Neuronal stem cell (in vitro differentiated cells): ENCODE measurements at regions not wholly inside any gene's neighbourhood (a gene's known extent, or its start where the extent isn't known, plus 50 kb on each side); places are given as distances from the start of the nearest gene placed in this dataset.

Experiments used
- DNase-seq: peaks from one replicate; pipeline ENCODE4 v3.0.0-alpha.2; 2013; ENCODE audit warnings: low spot score
- H2AFZ ChIP-seq: one replicate; pipeline ENCODE4 v1.6.1; 2013; ENCODE audit warnings: mild to moderate bottlenecking, low read length, inconsistent platforms
- H2AK5ac ChIP-seq: 2 replicates; pipeline ENCODE4 v1.6.1; 2013; ENCODE audit warnings: low read depth, mild to moderate bottlenecking, inconsistent platforms, low read length, moderate library complexity, mixed read lengths
- H2BK120ac ChIP-seq: 2 replicates; pipeline ENCODE4 v1.6.1; 2013; ENCODE audit warnings: low read depth, mild to moderate bottlenecking, inconsistent platforms, low read length, moderate library complexity, mixed read lengths
- H2BK12ac ChIP-seq: one replicate; pipeline ENCODE4 v1.6.1; 2013; ENCODE audit warnings: low read length, inconsistent platforms
- H2BK15ac ChIP-seq: 2 replicates; pipeline ENCODE4 v1.6.1; 2013; ENCODE audit warnings: mild to moderate bottlenecking, low read length, inconsistent platforms, mixed read lengths
- H2BK5ac ChIP-seq: one replicate; pipeline ENCODE4 v1.6.1; 2013; ENCODE audit warnings: inconsistent platforms, mild to moderate bottlenecking, low read length, moderate library complexity
- H3K14ac ChIP-seq: one replicate; pipeline ENCODE4 v1.6.1; 2013; ENCODE audit warnings: low read length, inconsistent platforms
- H3K18ac ChIP-seq: 2 replicates; pipeline ENCODE4 v1.6.1; 2013; ENCODE audit warnings: low read length, inconsistent platforms
- H3K23ac ChIP-seq: 2 replicates; pipeline ENCODE4 v1.6.1; 2013; ENCODE audit warnings: low read depth, mild to moderate bottlenecking, mixed read lengths, low read length, inconsistent platforms; ENCODE audit not compliant: poor library complexity
- H3K27ac ChIP-seq: replicated peaks from 3 replicates; pipeline ENCODE4 v1.5.1; 2013; ENCODE audit warnings: low read length, inconsistent platforms
- H3K27me3 ChIP-seq, 3 experiments: 2 replicates each; pipeline ENCODE4 v1.6.1; 2013; ENCODE audit warnings: low read length in 3 of 3, mild to moderate bottlenecking in 2 of 3, inconsistent platforms in 1 of 3, low read depth in 1 of 3, mixed read lengths in 1 of 3, moderate library complexity in 1 of 3; ENCODE audit not compliant: control insufficient read depth in 3 of 3, insufficient read depth in 3 of 3
- H3K36me3 ChIP-seq, 2 donors: replicated peaks in 1 of 2; 2 replicates each; pipeline ENCODE4 v1.6.1; 2013; ENCODE audit warnings: low read length in 2 of 2; ENCODE audit not compliant: control insufficient read depth in 2 of 2, insufficient read depth in 2 of 2
- H3K4ac ChIP-seq: 2 replicates; pipeline ENCODE4 v1.6.1; 2013; ENCODE audit warnings: inconsistent platforms, mild to moderate bottlenecking, low read length, moderate library complexity
- H3K4me1 ChIP-seq, 2 donors: 1 replicate in 1 of 2; 2 replicates in 1 of 2; pipeline ENCODE4 v1.6.1; 2013; ENCODE audit warnings: low read length in 2 of 2, low read depth in 1 of 2; ENCODE audit not compliant: control insufficient read depth in 2 of 2, insufficient read depth in 1 of 2
- H3K4me2 ChIP-seq: one replicate; pipeline ENCODE4 v1.6.1; 2013; ENCODE audit warnings: mild to moderate bottlenecking, low read length, inconsistent platforms; ENCODE audit not compliant: insufficient read depth, poor library complexity, severe bottlenecking
- H3K4me3 ChIP-seq, 2 donors: 2 replicates each; pipeline ENCODE4 v1.5.1; 2013; ENCODE audit warnings: low read length in 2 of 2, mild to moderate bottlenecking in 2 of 2, inconsistent platforms in 1 of 2, moderate library complexity in 1 of 2
- H3K79me1 ChIP-seq: one replicate; pipeline ENCODE4 v1.6.1; 2013; ENCODE audit warnings: low read depth, mild to moderate bottlenecking, inconsistent platforms, low read length, moderate library complexity
- H3K9ac ChIP-seq: one replicate; pipeline ENCODE4 v1.6.1; 2013; ENCODE audit warnings: mild to moderate bottlenecking, low read depth, low read length, inconsistent platforms; ENCODE audit not compliant: poor library complexity
- H3K9me3 ChIP-seq, 2 donors: replicated peaks in 1 of 2; 2 replicates each; pipeline versions ENCODE3 to v1.6.1; 2013; ENCODE audit warnings: low read length in 2 of 2, mild to moderate bottlenecking in 2 of 2, inconsistent platforms in 1 of 2, low read depth in 1 of 2, mixed read lengths in 1 of 2, moderate library complexity in 1 of 2; ENCODE audit not compliant: control insufficient read depth in 2 of 2, insufficient read depth in 1 of 2
- H4K8ac ChIP-seq: one replicate; pipeline ENCODE4 v1.6.1; 2013; ENCODE audit warnings: low read depth, mild to moderate bottlenecking, inconsistent platforms, low read length, moderate library complexity
- H4K91ac ChIP-seq: one replicate; pipeline ENCODE4 v1.6.1; 2013; ENCODE audit warnings: low read length, low read depth, mild to moderate bottlenecking, inconsistent platforms; ENCODE audit not compliant: poor library complexity
- WGBS, 2 donors: extraction: QIAGEN DNeasy Blood & Tissue Kit; methylation state at CpG; one replicate each; pipeline ENCODE4 v1.1.7; 2013; ENCODE audit warnings: missing lambda C conversion rate in 2 of 2, mixed read lengths in 1 of 2; ENCODE audit not compliant: insufficient read length in 2 of 2, insufficient replicate concordance in 1 of 2; ENCODE audit errors: extremely low coverage in 2 of 2; 5-methylcytosine and 5-hydroxymethylcytosine counted together

- Histone ChIP-seq H3K9me3 (peaks cover 0 to 2% of the 10 kb centered on the region in 2 donors), H3K18ac (no peak overlapping the region), H3K4me1 (no peaks in the 10 kb centered on the region), H3K4me3 (no peak overlapping the region), H3K4me2 (no peak overlapping the region), H2BK120ac (no peak overlapping the region), H3K9ac (no peak overlapping the region), H3K79me1 (no peaks in the 10 kb centered on the region), H2BK12ac (no peak overlapping the region), H3K36me3 (no peaks in the 10 kb centered on the region), H3K23ac (no peak overlapping the region), H4K8ac (no peak overlapping the region), H3K27me3 (no peaks in the 10 kb centered on the region), H3K4ac (no peak overlapping the region), H3K14ac (no peak overlapping the region), H2AFZ (no peak overlapping the region), H2BK15ac (no peak overlapping the region), H3K27ac (no peak overlapping the region), H2AK5ac (no peak overlapping the region), H4K91ac (no peak overlapping the region), H2BK5ac (no peak overlapping the region)
- no peak for DNase-seq
- no CpG with 5 or more reads among the region's 5 CpGs for WGBS, 2 donors
Measured at GRCh38 chr3:13972679-13973379, 93.0 kb upstream of the WNT7A start.

GRCh38 chr3:13966302-13966701, 86.4 kb upstream of the WNT7A start:
- H3K4me1 ChIP-seq: no peaks in the 10 kb centered on the region
- no peaks in the 10 kb centered on the region for H3K36me3 ChIP-seq
- H2AK5ac ChIP-seq: no peak overlapping the region
- no peak overlapping the region for H3K27ac ChIP-seq
- no peak overlapping the region for H3K4me3 ChIP-seq
- H3K18ac ChIP-seq: no peak overlapping the region
- H3K79me1 ChIP-seq: no peaks in the 10 kb centered on the region
- H3K14ac ChIP-seq: no peak overlapping the region
- no peak overlapping the region for H2BK15ac ChIP-seq
- WGBS, 2 donors: no CpG with 5 or more reads among the region's 3 CpGs
- H3K9me3 ChIP-seq: no peaks in the 10 kb centered on the region
- no peak overlapping the region for H2BK12ac ChIP-seq
- no peaks in the 10 kb centered on the region for H3K27me3 ChIP-seq
- no peak overlapping the region for H4K8ac ChIP-seq
- H3K4me2 ChIP-seq: no peak overlapping the region
- no peak overlapping the region for H3K4ac ChIP-seq
- H4K91ac ChIP-seq: no peak overlapping the region
- H3K23ac ChIP-seq: no peak overlapping the region
- no peak overlapping the region for H2AFZ ChIP-seq
- no peak for DNase-seq
- H2BK5ac ChIP-seq: no peak overlapping the region
- no peak overlapping the region for H2BK120ac ChIP-seq
- no peak overlapping the region for H3K9ac ChIP-seq

- no peak overlapping the region for H3K14ac ChIP-seq
Measured at GRCh38 chr3:13963137-13963886, 83.4 kb upstream of the WNT7A start.

GRCh38 chr3:13954741-13955483, 75.0 kb upstream of the WNT7A start:
- no peaks in the 10 kb centered on the region for H3K9me3 ChIP-seq
- no peak overlapping the region for H3K18ac ChIP-seq
- H3K36me3 ChIP-seq: no peaks in the 10 kb centered on the region
- H3K9ac ChIP-seq: no peak overlapping the region
- H2BK5ac ChIP-seq: no peak overlapping the region
- no peak overlapping the region for H4K91ac ChIP-seq
- no peak overlapping the region for H3K4ac ChIP-seq
- H3K23ac ChIP-seq: no peak overlapping the region
- H2BK120ac ChIP-seq: no peak overlapping the region
- no peak overlapping the region for H2BK12ac ChIP-seq
- no peak overlapping the region for H4K8ac ChIP-seq
- no peak overlapping the region for H2AFZ ChIP-seq
- no peaks in the 10 kb centered on the region for H3K4me1 ChIP-seq
- no peak overlapping the region for H2BK15ac ChIP-seq
- WGBS, 2 donors: no CpG with 5 or more reads among the region's 11 CpGs
- DNase-seq: no peak
- no peak overlapping the region for H2AK5ac ChIP-seq
- H3K4me3 ChIP-seq: no peak overlapping the region
- no peak overlapping the region for H3K27ac ChIP-seq
- peaks cover 0 to 6% (median 0%) of the 10 kb centered on the region in 3 experiments for H3K27me3 ChIP-seq
- H3K4me2 ChIP-seq: no peak overlapping the region
- H3K79me1 ChIP-seq: no peaks in the 10 kb centered on the region
- no peak overlapping the region for H3K14ac ChIP-seq

More at GRCh38 chr3:13963137-13963886, 83.4 kb upstream of the WNT7A start:
- Histone ChIP-seq H4K91ac (no peak overlapping the region), H3K9me3 (no peaks in the 10 kb centered on the region), H3K27ac (no peak overlapping the region), H3K18ac (no peak overlapping the region), H3K4me1 (no peaks in the 10 kb centered on the region), H2AFZ (no peak overlapping the region), H2BK120ac (no peak overlapping the region), H3K9ac (no peak overlapping the region), H3K27me3 (no peaks in the 10 kb centered on the region), H3K4me3 (no peak overlapping the region), H2AK5ac (no peak overlapping the region), H4K8ac (no peak overlapping the region), H3K79me1 (no peaks in the 10 kb centered on the region), H3K4ac (no peak overlapping the region), H3K36me3 (no peaks in the 10 kb centered on the region), H2BK5ac (no peak overlapping the region), H3K4me2 (no peak overlapping the region), H2BK12ac (no peak overlapping the region), H3K23ac (no peak overlapping the region), H2BK15ac (no peak overlapping the region)
- no peak for DNase-seq
- no CpG with 5 or more reads among the region's 4 CpGs for WGBS, 2 donors
